NCI-H774 (cell line): ENCODE measurements at regions not wholly inside any gene's neighbourhood (a gene's known extent, or its start where the extent isn't known, plus 50 kb on each side); places are given as distances from the start of the nearest gene placed in this dataset.

Experiments
- DNase-seq: peaks from one replicate; lab custom pipeline; 2025; lab: John Stamatoyannopoulos, UW

- DNase-seq = no peak
These were observed 1354.8 kb upstream of the CDH2 start for GRCh38 chr18:29531746-29532145.

GRCh38 chr18:29523371-29523770, 1346.4 kb upstream of the CDH2 start:
- DNase-seq = no peak

- no peak for DNase-seq
These were observed 1335.8 kb upstream of the CDH2 start for GRCh38 chr18:29512761-29513160.

- DNase-seq = no peak
These were observed 1335.3 kb upstream of the CDH2 start for GRCh38 chr18:29512203-29512602.

- no peak for DNase-seq
These were observed 1325.0 kb upstream of the CDH2 start for GRCh38 chr18:29501952-29502351.

- DNase-seq = no peak
These were observed 1319.3 kb upstream of the CDH2 start for GRCh38 chr18:29496152-29496680.

- DNase-seq = no peak
These were observed 1317.4 kb upstream of the CDH2 start for GRCh38 chr18:29494371-29494770.

- DNase-seq = no peak
These were observed 1315.0 kb upstream of the CDH2 start for GRCh38 chr18:29491907-29492306.

GRCh38 chr18:29488617-29489016, 1311.7 kb upstream of the CDH2 start:
- no peak for DNase-seq

GRCh38 chr18:29465526-29465925, 1288.6 kb upstream of the CDH2 start:
- no peak for DNase-seq

GRCh38 chr18:29459972-29460371, 1283.0 kb upstream of the CDH2 start:
- no peak for DNase-seq

- no peak for DNase-seq
These were observed 1280.5 kb upstream of the CDH2 start for GRCh38 chr18:29457316-29457889.

GRCh38 chr18:29449424-29449823, 1272.5 kb upstream of the CDH2 start:
- no peak for DNase-seq

- DNase-seq = no peak
These were observed 1262.5 kb upstream of the CDH2 start for GRCh38 chr18:29439398-29439797.

GRCh38 chr18:29436459-29436858, 1259.5 kb upstream of the CDH2 start:
- DNase-seq = no peak

- DNase-seq = no peak
These were observed 1257.7 kb upstream of the CDH2 start for GRCh38 chr18:29434650-29435049.

GRCh38 chr18:29430416-29430815, 1253.5 kb upstream of the CDH2 start:
- no peak for DNase-seq

- no peak for DNase-seq
These were observed 1241.2 kb upstream of the CDH2 start for GRCh38 chr18:29418136-29418535.

GRCh38 chr18:29406996-29407395, 1230.1 kb upstream of the CDH2 start:
- DNase-seq = no peak

GRCh38 chr18:29397536-29397935, 1220.6 kb upstream of the CDH2 start:
- no peak for DNase-seq

- DNase-seq = no peak
These were observed 1206.7 kb upstream of the CDH2 start for GRCh38 chr18:29383311-29384273.

GRCh38 chr18:29378651-29379136, 1201.8 kb upstream of the CDH2 start:
- no peak for DNase-seq

GRCh38 chr18:29377346-29377745, 1200.4 kb upstream of the CDH2 start:
- no peak for DNase-seq
